Sigmoid colon (tissue), 6 donors: ENCODE measurements at regions not wholly inside any gene's neighbourhood (a gene's known extent, or its start where the extent isn't known, plus 50 kb on each side); places are given as distances from the start of the nearest gene placed in this dataset.
"Not testable (repeated sequence)": the region's sequence is repeated elsewhere in the genome, so short reads cannot be mapped to it uniquely, and the experiment has no call there.

Experiments used
- DNase-seq: peaks from one replicate; pipeline ENCODE4 v3.0.0-alpha.2; 2019
- H3K27ac ChIP-seq, 4 donors: fragments of 200-600 bp; sonication (generic); one replicate each; pipeline ENCODE4 v1.5.1; 2016 to 2019; ENCODE audit warnings: mild to moderate bottlenecking in 1 of 4
- H3K27me3 ChIP-seq, 3 donors: fragments of 200-600 bp; sonication (generic); one replicate each; pipeline ENCODE4 v1.5.1; 2019; ENCODE audit warnings: mild to moderate bottlenecking in 1 of 3
- H3K36me3 ChIP-seq, 4 donors: fragments of 200-600 bp; sonication (generic); one replicate each; pipeline ENCODE4 v1.5.1; 2016 to 2019
- H3K4me1 ChIP-seq, 4 donors: fragments of 200-600 bp; sonication (generic); one replicate each; pipeline ENCODE4 v1.5.1; 2017 to 2019
- H3K4me3 ChIP-seq, 4 donors: fragments of 200-600 bp; sonication (generic); one replicate each; pipeline ENCODE4 v1.5.1; 2017 to 2019; ENCODE audit warnings: mild to moderate bottlenecking in 2 of 4, moderate library complexity in 1 of 4
- H3K9me3 ChIP-seq, 4 donors: fragments of 200-600 bp in 3 of 4; sonication (generic) in 3 of 4; one replicate each; pipeline versions ENCODE4 v1.5.1 to v1.6.1; 2013 to 2019
- EP300 ChIP-seq, 4 donors: sonication (generic); formaldehyde crosslinking; IDR thresholded peaks; one replicate each; pipeline ENCODE4 v1.6.1; 2017; ENCODE audit warnings: antibody characterized with exemption in 4 of 4
- POLR2A ChIP-seq, 2 donors: fragments of 450-650 bp; IDR thresholded peaks; one replicate each; pipeline ENCODE4 v1.6.1; 2016; ENCODE audit warnings: antibody characterized with exemption in 2 of 2, mild to moderate bottlenecking in 2 of 2, moderate library complexity in 2 of 2
- POLR2AphosphoS5 ChIP-seq, 4 donors: sonication (generic); formaldehyde crosslinking; IDR thresholded peaks; one replicate each; pipeline ENCODE4 v1.6.1; 2017; ENCODE audit warnings: antibody characterized with exemption in 4 of 4
- WGBS, 2 donors: extraction: QIAGEN DNeasy Blood & Tissue Kit; methylation state at CpG; one replicate each; pipeline ENCODE4 v1.1.7; 2013; 5-methylcytosine and 5-hydroxymethylcytosine counted together
- intact Hi-C: fragments of 100-400 bp; cut with DNase I; formaldehyde crosslinking; loops from one replicate; pipeline ENCODE4 v1.15.1; 2023
- TF ChIP-seq, protein P1 (sequence below), 4 experiments: fragments of 450-650 bp in 3 of 4; fragments of 200-600 bp in 1 of 4; IDR thresholded peaks; one replicate each; pipeline ENCODE4 v1.5.1; 2016 to 2019; ENCODE audit warnings: antibody characterized with exemption in 4 of 4, mild to moderate bottlenecking in 3 of 4, moderate library complexity in 2 of 4
- donor health status: healthy with polysubstance abuse.
- donor health status: healthy.

GRCh38 chr1:30219675-30220074, 503.7 kb downstream of the MATN1 start:
- Histone ChIP-seq H3K36me3 (no peaks in the 10 kb centered on the region), H3K9me3 (no peaks in the 10 kb centered on the region), H3K27me3 (peaks cover 0 to 9% (median 0%) of the 10 kb centered on the region in 3 donors), H3K4me1 (no peaks in the 10 kb centered on the region), H3K27ac (no peak overlapping the region), H3K4me3 (no peak overlapping the region)
- WGBS, 2 donors, result 73 to 86% methylated on average over 4 of the region's 4 CpGs
- TF ChIP-seq POLR2A (IDR thresholded peaks at IDR 0.05), result no peak
- intact Hi-C loops, result no loop called here
- no peak for DNase-seq

DNA sequence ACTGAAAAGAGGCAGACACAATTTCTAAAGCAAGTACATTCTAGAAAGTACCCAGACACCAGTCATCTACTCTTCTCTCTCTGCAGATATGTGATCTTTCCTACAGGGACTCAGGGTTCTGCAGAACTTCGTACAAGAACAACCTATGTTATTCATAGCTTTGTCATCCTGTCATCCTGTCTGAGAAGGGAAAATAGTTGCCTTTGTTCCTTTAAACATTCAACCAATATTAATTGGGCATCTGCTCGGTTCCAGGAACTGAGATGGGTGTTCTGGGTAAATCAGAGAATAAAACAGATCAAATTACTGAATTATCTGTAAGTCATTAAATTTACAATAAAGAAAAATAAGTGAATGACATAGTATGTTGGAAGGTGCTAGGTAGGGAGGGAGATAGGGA, 504.9 kb downstream of the MATN1 start:
- Histone ChIP-seq H3K27me3 (peaks cover 0 to 11% (median 0%) of the 10 kb centered on the region in 3 donors), H3K4me3 (no peak overlapping the region), H3K27ac (no peak overlapping the region), H3K9me3 (no peaks in the 10 kb centered on the region), H3K36me3 (no peaks in the 10 kb centered on the region), H3K4me1 (no peaks in the 10 kb centered on the region)
- no peak for DNase-seq
- intact Hi-C loops, result no loop called here
- TF ChIP-seq POLR2A (IDR thresholded peaks at IDR 0.05), result no peak
- TF ChIP-seq, protein P1, sequence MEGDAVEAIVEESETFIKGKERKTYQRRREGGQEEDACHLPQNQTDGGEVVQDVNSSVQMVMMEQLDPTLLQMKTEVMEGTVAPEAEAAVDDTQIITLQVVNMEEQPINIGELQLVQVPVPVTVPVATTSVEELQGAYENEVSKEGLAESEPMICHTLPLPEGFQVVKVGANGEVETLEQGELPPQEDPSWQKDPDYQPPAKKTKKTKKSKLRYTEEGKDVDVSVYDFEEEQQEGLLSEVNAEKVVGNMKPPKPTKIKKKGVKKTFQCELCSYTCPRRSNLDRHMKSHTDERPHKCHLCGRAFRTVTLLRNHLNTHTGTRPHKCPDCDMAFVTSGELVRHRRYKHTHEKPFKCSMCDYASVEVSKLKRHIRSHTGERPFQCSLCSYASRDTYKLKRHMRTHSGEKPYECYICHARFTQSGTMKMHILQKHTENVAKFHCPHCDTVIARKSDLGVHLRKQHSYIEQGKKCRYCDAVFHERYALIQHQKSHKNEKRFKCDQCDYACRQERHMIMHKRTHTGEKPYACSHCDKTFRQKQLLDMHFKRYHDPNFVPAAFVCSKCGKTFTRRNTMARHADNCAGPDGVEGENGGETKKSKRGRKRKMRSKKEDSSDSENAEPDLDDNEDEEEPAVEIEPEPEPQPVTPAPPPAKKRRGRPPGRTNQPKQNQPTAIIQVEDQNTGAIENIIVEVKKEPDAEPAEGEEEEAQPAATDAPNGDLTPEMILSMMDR (IDR thresholded peaks at IDR 0.05), result no peak
- no peak for TF ChIP-seq EP300 (IDR thresholded peaks at IDR 0.05)
- TF ChIP-seq POLR2AphosphoS5 (IDR thresholded peaks at IDR 0.05), result no peak
- 41 to 42% methylated on average over 2 of the region's 2 CpGs for WGBS, 2 donors

DNA sequence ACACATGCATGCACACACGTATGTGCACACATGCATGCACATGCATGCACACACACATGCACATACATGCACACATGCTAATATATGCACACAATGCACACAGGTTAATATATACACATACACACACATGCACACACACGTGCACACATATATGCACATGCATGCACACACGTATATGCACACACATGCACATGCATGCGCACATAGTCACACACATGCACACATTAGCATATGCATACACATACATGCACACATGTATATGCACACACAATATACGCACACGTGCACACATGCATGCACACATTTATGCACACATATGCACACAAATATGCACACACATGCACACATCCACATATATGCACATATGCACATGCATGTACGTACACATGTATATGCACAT, 506.8 kb downstream of the MATN1 start:
- H3K4me1 ChIP-seq, result no peaks in the 10 kb centered on the region
- H3K4me3 ChIP-seq, result no peak overlapping the region
- H3K9me3 ChIP-seq, result no peaks in the 10 kb centered on the region
- TF ChIP-seq, protein P1 (IDR thresholded peaks at IDR 0.05), result no peak
- TF ChIP-seq EP300 (IDR thresholded peaks at IDR 0.05), result no peak
- no peak for TF ChIP-seq POLR2AphosphoS5 (IDR thresholded peaks at IDR 0.05)
- no peak for TF ChIP-seq POLR2A (IDR thresholded peaks at IDR 0.05)
- no peak for DNase-seq
- H3K27me3 ChIP-seq, result peaks cover 0 to 11% (median 0%) of the 10 kb centered on the region in 3 donors
- H3K27ac ChIP-seq, result no peak overlapping the region
- WGBS, 2 donors, result 89 to 95% methylated on average over 7 of the region's 7 CpGs
- intact Hi-C loops, result no loop called here
- H3K36me3 ChIP-seq, result no peaks in the 10 kb centered on the region

GRCh38 chr1:30213936-30214335, 509.4 kb downstream of the MATN1 start:
- Histone ChIP-seq H3K36me3 (no peaks in the 10 kb centered on the region), H3K27me3 (peaks cover 0 to 14% (median 0%) of the 10 kb centered on the region in 3 donors), H3K9me3 (no peaks in the 10 kb centered on the region), H3K4me1 (no peaks in the 10 kb centered on the region), H3K27ac (no peak overlapping the region), H3K4me3 (no peak overlapping the region)
- intact Hi-C loops, result no loop called here
- DNase-seq, result no peak
- TF ChIP-seq, protein P1 (IDR thresholded peaks at IDR 0.05), result no peak
- TF ChIP-seq POLR2AphosphoS5 (IDR thresholded peaks at IDR 0.05), result no peak
- TF ChIP-seq EP300 (IDR thresholded peaks at IDR 0.05), result no peak
- TF ChIP-seq POLR2A (IDR thresholded peaks at IDR 0.05), result no peak
- WGBS, 2 donors, result 87 to 88% methylated on average over 7 of the region's 7 CpGs

DNA sequence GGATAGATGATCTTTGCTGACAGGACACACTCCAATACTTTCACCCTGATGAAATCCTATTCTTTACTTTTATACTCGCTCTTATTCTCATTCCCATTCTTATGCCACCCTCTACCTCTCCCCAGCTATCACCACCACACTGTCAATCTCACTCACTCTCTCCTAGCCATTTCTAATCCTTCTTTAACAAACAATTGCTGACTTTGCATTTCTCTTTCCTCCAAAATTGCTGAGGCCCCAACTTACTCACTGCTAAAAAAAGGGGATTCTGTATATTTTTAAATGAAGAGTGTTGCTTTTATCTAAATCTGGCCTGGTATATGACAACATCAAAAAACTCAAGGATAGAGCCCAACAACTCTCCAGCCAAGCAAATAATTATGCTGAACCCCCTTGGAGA, 515.4 kb downstream of the MATN1 start:
- DNase-seq, H3K27me3 ChIP-seq, intact Hi-C loops, H3K27ac ChIP-seq, H3K36me3 ChIP-seq, H3K9me3 ChIP-seq, H3K4me3 ChIP-seq, H3K4me1 ChIP-seq: not testable (repeated sequence)
- 81 to 90% methylated on average over 1 of the region's 1 CpG for WGBS, 2 donors

DNA sequence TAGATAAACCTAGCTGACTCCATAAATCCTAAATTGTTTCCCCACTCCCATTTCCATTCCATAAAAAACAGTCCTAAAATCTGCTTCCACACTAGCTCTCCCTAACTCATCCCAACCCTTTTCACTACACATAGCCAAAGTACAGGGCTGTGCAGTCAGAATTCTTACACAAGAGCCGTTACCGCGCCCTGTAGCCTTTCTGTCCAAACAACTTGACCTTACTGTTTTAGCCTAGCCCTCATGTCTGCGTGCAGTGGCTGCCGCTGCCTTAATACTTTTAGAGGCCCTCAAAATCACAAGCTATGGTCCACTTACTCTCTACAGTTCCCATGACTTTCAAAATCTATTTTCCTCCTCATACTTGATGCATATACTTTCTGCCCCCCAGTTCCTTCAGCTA, 516.8 kb downstream of the MATN1 start:
- intact Hi-C loops, H3K36me3 ChIP-seq, H3K4me1 ChIP-seq, H3K27ac ChIP-seq, H3K27me3 ChIP-seq, H3K9me3 ChIP-seq, DNase-seq, H3K4me3 ChIP-seq: not testable (repeated sequence)
- 78 to 88% methylated on average over 5 of the region's 5 CpGs for WGBS, 2 donors

GRCh38 chr1:30204916-30205315, 518.5 kb downstream of the MATN1 start:
- H3K9me3 ChIP-seq, H3K27ac ChIP-seq, H3K36me3 ChIP-seq, H3K4me1 ChIP-seq, H3K27me3 ChIP-seq, H3K4me3 ChIP-seq, intact Hi-C loops, DNase-seq: not testable (repeated sequence)
- 58 to 61% methylated on average over 5 of the region's 5 CpGs for WGBS, 2 donors
